ENCODE measurements at regions not wholly inside any gene's neighbourhood (a gene's known extent, or its start where the extent isn't known, plus 50 kb on each side); places are given as distances from the start of the nearest gene placed in this dataset.

DNA sequence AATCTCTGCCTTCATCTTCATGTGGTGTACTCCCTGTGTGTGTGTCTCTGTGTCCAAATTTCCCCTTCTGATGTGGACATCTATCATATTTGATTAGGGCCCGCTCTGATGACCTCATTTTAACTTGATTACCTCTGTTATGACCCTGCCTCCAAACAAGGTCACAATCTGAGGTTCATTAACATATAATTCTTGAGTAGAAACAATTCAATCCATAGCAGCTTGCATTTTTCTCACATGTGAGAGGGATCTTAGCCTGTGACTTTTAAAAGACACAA, 130.9 kb upstream of the RAB4A start:
- 97 to 100% (median 100%) methylated on average over 1 of the region's 1 CpG for WGBS, 3 donors
- no peaks in the 10 kb centered on the region for H3K4me1 ChIP-seq
- H3K27ac ChIP-seq: no peak overlapping the region
- TF ChIP-seq, protein P1, sequence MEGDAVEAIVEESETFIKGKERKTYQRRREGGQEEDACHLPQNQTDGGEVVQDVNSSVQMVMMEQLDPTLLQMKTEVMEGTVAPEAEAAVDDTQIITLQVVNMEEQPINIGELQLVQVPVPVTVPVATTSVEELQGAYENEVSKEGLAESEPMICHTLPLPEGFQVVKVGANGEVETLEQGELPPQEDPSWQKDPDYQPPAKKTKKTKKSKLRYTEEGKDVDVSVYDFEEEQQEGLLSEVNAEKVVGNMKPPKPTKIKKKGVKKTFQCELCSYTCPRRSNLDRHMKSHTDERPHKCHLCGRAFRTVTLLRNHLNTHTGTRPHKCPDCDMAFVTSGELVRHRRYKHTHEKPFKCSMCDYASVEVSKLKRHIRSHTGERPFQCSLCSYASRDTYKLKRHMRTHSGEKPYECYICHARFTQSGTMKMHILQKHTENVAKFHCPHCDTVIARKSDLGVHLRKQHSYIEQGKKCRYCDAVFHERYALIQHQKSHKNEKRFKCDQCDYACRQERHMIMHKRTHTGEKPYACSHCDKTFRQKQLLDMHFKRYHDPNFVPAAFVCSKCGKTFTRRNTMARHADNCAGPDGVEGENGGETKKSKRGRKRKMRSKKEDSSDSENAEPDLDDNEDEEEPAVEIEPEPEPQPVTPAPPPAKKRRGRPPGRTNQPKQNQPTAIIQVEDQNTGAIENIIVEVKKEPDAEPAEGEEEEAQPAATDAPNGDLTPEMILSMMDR (IDR thresholded peaks at IDR 0.05): no peak
- H3K36me3 ChIP-seq (ENCODE audit: insufficient read depth in 1 of 2, low read depth in 1 of 2): no peaks in the 10 kb centered on the region
- H3K4me3 ChIP-seq: no peak overlapping the region
- DNase-seq (no peak), ATAC-seq (no peak)
- intact Hi-C loops (cut with DNase I): no loop called here
- H3K9me3 ChIP-seq: no peaks in the 10 kb centered on the region
- no peaks in the 10 kb centered on the region for H3K27me3 ChIP-seq (ENCODE audit: insufficient read depth in 3 of 3, low read length in 2 of 3)

DNA sequence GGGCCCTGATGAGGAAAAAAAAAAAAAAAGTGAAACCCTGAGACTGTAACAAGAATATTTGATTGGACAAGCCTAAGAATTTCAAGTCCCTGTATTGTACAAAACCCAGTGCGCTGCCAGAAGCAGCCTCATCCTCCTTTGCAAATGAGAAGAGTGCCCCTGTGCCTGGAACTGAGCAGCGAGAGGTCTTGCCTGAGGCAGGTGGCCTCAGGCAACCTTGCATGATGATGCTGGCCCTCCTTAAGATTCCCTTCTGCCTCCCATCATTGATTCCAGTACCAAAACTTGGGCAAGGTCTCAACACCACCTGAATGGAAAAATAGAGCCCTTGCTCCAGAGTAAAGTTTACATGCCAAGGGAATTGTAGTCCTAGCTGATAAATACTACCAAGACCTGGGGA, 129.6 kb upstream of the RAB4A start:
- TF ChIP-seq, protein P1 (IDR thresholded peaks at IDR 0.05): no peak
- Histone ChIP-seq H3K27ac (no peak overlapping the region), H3K9me3 (no peaks in the 10 kb centered on the region), H3K27me3 (ENCODE audit: insufficient read depth in 3 of 3, low read length in 2 of 3) (peaks cover 0 to 4% (median 0%) of the 10 kb centered on the region in 3 donors), H3K4me1 (no peaks in the 10 kb centered on the region), H3K4me3 (no peak overlapping the region), H3K36me3 (ENCODE audit: insufficient read depth in 1 of 2, low read depth in 1 of 2) (no peaks in the 10 kb centered on the region)
- no peak for ATAC-seq
- WGBS, 3 donors: 93 to 98% (median 98%) methylated on average over 2 of the region's 2 CpGs
- no peak for DNase-seq
- intact Hi-C loops (cut with DNase I): no loop called here

DNA sequence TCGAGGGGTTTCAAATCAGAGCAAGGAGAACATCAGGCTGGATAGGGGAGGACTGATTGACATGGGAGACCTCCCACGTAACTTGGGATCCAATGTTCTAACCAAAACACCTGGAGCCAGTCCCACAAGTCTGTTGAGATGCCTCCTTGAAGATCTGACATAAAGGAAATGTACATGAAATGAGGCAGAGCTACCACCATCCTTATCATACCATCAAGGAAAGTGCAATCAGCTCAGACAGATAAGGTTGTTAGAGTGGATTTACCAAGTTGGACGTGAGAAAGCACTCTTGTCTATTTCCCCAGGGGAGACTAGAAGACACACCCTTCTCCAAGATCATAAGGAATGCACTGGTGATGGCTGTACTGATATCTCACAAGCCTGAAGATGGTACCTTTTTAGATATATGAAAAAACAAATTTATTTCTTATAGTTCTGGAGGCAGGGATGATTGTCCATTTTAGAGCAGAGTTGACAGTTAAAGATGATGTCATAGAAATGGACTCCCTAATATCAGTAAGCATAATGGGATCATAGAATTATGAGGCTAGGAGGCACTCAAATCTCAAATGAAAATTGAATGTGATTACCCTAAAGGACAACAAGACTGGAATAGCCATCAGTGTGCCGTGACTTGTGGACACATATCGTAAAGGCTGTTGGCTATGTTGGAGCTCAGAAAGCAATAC, 129.1 kb upstream of the RAB4A start:
- Histone ChIP-seq H3K4me1 (no peaks in the 10 kb centered on the region), H3K27ac (no peak overlapping the region), H3K36me3 (ENCODE audit: insufficient read depth in 1 of 2, low read depth in 1 of 2) (no peaks in the 10 kb centered on the region), H3K27me3 (ENCODE audit: insufficient read depth in 3 of 3, low read length in 2 of 3) (peaks cover 0 to 9% (median 2%) of the 10 kb centered on the region in 3 donors), H3K9me3 (no peaks in the 10 kb centered on the region), H3K4me3 (no peak overlapping the region)
- no peak for ATAC-seq
- DNase-seq: no peak
- 90 to 94% (median 91%) methylated on average over 5 of the region's 5 CpGs for WGBS, 3 donors
- intact Hi-C loops (cut with DNase I): no loop called here
- TF ChIP-seq, protein P1 (IDR thresholded peaks at IDR 0.05): no peak

DNA sequence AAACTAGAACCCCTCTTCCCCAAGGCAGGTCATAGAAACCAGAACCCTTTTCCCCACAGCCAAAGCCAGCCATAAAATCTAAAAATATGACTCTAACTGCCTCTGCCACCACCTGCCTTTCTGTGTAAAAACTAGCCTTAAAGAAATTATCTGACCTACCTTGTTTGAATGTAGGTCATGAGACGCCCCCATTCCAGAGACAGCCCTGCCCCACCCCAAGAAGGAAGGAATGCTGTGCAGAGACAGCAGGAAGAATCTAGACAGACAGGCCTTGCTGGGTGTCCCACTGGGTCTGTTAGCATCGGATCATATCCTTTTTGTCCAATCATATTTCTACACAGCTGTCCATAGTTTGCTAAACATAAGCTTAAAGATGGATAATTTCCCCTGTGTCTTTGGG, 128.4 kb upstream of the RAB4A start:
- intact Hi-C loops (cut with DNase I): no loop called here
- peaks cover 0 to 15% (median 2%) of the 10 kb centered on the region in 3 donors for H3K27me3 ChIP-seq (ENCODE audit: insufficient read depth in 3 of 3, low read length in 2 of 3)
- ATAC-seq (no peak), DNase-seq (no peak)
- no peaks in the 10 kb centered on the region for H3K9me3 ChIP-seq
- WGBS, 3 donors: 75 to 88% (median 81%) methylated on average over 2 of the region's 2 CpGs
- no peak overlapping the region for H3K4me3 ChIP-seq
- no peaks in the 10 kb centered on the region for H3K4me1 ChIP-seq
- no peak overlapping the region for H3K27ac ChIP-seq
- TF ChIP-seq, protein P1 (IDR thresholded peaks at IDR 0.05): no peak
- no peaks in the 10 kb centered on the region for H3K36me3 ChIP-seq (ENCODE audit: insufficient read depth in 1 of 2, low read depth in 1 of 2)

DNA sequence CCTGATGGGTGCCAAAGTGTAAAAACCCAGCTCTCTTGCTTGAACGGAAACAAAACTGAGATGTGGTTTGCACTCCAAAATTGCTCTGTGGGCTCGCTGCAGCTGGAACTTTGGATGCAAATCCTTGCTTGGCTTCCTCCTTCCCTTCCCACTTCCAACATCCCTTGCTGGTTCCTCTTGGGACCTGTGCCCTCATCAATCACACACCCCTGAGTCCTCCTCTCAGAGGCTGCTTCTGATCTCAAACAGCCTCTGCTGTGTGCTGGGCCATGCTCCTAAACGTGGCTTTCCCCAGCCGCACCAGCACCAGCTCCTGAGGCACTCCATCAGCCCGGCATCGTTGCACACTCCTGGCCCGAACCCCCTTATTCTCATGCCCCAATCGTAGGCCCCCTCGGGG, 124.3 kb upstream of the RAB4A start:
- H3K36me3 ChIP-seq (ENCODE audit: insufficient read depth in 1 of 2, low read depth in 1 of 2): no peaks in the 10 kb centered on the region
- H3K27me3 ChIP-seq (ENCODE audit: insufficient read depth in 3 of 3, low read length in 2 of 3): peaks cover 0 to 15% (median 2%) of the 10 kb centered on the region in 3 donors
- H3K27ac ChIP-seq: no peak overlapping the region
- intact Hi-C loops (cut with DNase I): no loop called here
- no peaks in the 10 kb centered on the region for H3K4me1 ChIP-seq
- H3K4me3 ChIP-seq: no peak overlapping the region
- TF ChIP-seq, protein P1 (IDR thresholded peaks at IDR 0.05): no peak
- no peak for ATAC-seq
- no peaks in the 10 kb centered on the region for H3K9me3 ChIP-seq
- DNase-seq: no peak
- 48 to 55% (median 53%) methylated on average over 9 of the region's 9 CpGs for WGBS, 3 donors

Measured in psoas muscle (tissue), 7 donors.